K562 (cell line): ENCODE measurements at regions not wholly inside any gene's neighbourhood (a gene's known extent, or its start where the extent isn't known, plus 50 kb on each side); places are given as distances from the start of the nearest gene placed in this dataset.

Experiments
- ATAC-seq: fragments of 200-7000 bp; cut with Tn5 transposase; 3 replicates; pipeline ENCODE4 v1.9.1; 2020; ENCODE audit warnings: moderate library complexity
- BruUV-seq: library from RNA; stranded (reverse); fragments of 400-500 nt; replicated peaks from 2 replicates; lab custom pipeline; 2021; lab: Mats Ljungman, UMichigan
- CTCF ChIA-PET: fragments of 300-600 bp; formaldehyde crosslinking; extraction: SDS; loops from one replicate; lab custom pipeline; 2021; ENCODE audit warnings: low intra/inter-chr PET ratio; lab: Yijun Ruan, JAX
- POLR2A ChIA-PET: fragments of 300-600, 350-650 bp; sonication (Branson Sonifier 250); formaldehyde crosslinking; extraction: SDS; loops from one replicate; lab custom pipeline; 2021; ENCODE audit warnings: antibody characterized with exemption, inconsistent platforms; lab: Yijun Ruan, JAX
- DNase-seq, 4 experiments: peaks; one replicate each; pipeline versions ENCODE4 v3.0.0 to v3.0.0-alpha.2; 2011 to 2018; ENCODE audit warnings: low spot score in 3 of 4, mixed read lengths in 3 of 4; ENCODE audit errors: extremely low read depth in 1 of 4
- FAIRE-seq: peaks from 2 replicates; lab custom pipeline; 2011; peaks lifted over from hg19 to GRCh38; lab: Jason Lieb, UNC
- H2AFZ ChIP-seq: 2 replicates; pipeline ENCODE4 v1.6.0; 2011; ENCODE audit warnings: low read depth, low read length, control low read depth, inconsistent platforms
- H3K27ac ChIP-seq: fragments of 200-600 bp; 3 replicates; pipeline ENCODE4 v1.8.0; 2011; ENCODE audit warnings: low read depth, mild to moderate bottlenecking, control low read depth, inconsistent platforms, low read length, moderate library complexity, mixed read lengths; ENCODE audit errors: extremely low read depth
- H3K27me3 ChIP-seq, 2 experiments: fragments of 300-600 bp in 1 of 2; 2 replicates in 1 of 2; 3 replicates in 1 of 2; pipeline versions ENCODE4 v1.6.0 to v1.8.0; 2011; ENCODE audit warnings: inconsistent platforms in 2 of 2, low read length in 2 of 2, mild to moderate bottlenecking in 1 of 2, mixed read lengths in 1 of 2, moderate library complexity in 1 of 2; ENCODE audit not compliant: control insufficient read depth in 2 of 2, insufficient read depth in 2 of 2
- H3K36me3 ChIP-seq: fragments of 300-600 bp; 3 replicates; pipeline ENCODE4 v1.8.0; 2011; ENCODE audit warnings: mild to moderate bottlenecking, low read length, inconsistent platforms; ENCODE audit not compliant: control insufficient read depth, insufficient read depth
- H3K4me1 ChIP-seq, 2 experiments: fragments of 200-600 bp in 1 of 2; replicated peaks in 1 of 2; 2 replicates in 1 of 2; 3 replicates in 1 of 2; pipeline versions ENCODE4 v1.5.1 to v1.8.0; 2011; ENCODE audit warnings: inconsistent platforms in 2 of 2, low read length in 2 of 2, mild to moderate bottlenecking in 1 of 2, mixed read lengths in 1 of 2, moderate library complexity in 1 of 2; ENCODE audit not compliant: control insufficient read depth in 2 of 2, insufficient read depth in 2 of 2
- H3K4me2 ChIP-seq: 2 replicates; pipeline ENCODE4 v1.6.1; 2011; ENCODE audit warnings: low read length, control low read depth, inconsistent platforms, mixed read lengths; ENCODE audit not compliant: insufficient read depth
- H3K4me3 ChIP-seq: fragments of 200-600 bp; sonication (generic), shearing (Covaris generic); 2 replicates; pipeline ENCODE4 v1.5.1; 2016; ENCODE audit warnings: control low read depth, inconsistent platforms
- H3K79me2 ChIP-seq: fragments of 200-600 bp; 3 replicates; pipeline ENCODE4 v1.8.0; 2011; ENCODE audit warnings: low read length, inconsistent platforms; ENCODE audit not compliant: control insufficient read depth, insufficient read depth
- H3K9ac ChIP-seq, 2 experiments: 2 replicates each; pipeline versions ENCODE4 v1.6.0 to v1.6.1; 2011; ENCODE audit warnings: low read depth in 2 of 2, low read length in 2 of 2, control low read depth in 1 of 2, inconsistent platforms in 1 of 2, mild to moderate bottlenecking in 1 of 2, mixed read lengths in 1 of 2; ENCODE audit not compliant: insufficient read depth in 1 of 2
- H3K9me1 ChIP-seq: one replicate; pipeline ENCODE4 v1.6.0; 2011; ENCODE audit warnings: inconsistent platforms, mild to moderate bottlenecking, low read length, moderate library complexity; ENCODE audit not compliant: control insufficient read depth, insufficient read depth
- H3K9me3 ChIP-seq: replicated peaks from 2 replicates; pipeline ENCODE4 v1.5.1; 2011; ENCODE audit warnings: low read depth, low read length, inconsistent platforms; ENCODE audit not compliant: control insufficient read depth, insufficient read depth
- H4K20me1 ChIP-seq: replicated peaks from 2 replicates; pipeline ENCODE4 v1.6.1; 2011; ENCODE audit warnings: low read length, inconsistent platforms, mixed read lengths; ENCODE audit not compliant: control insufficient read depth, insufficient read depth
- CEBPB ChIP-seq: fragments of 450-650 bp; IDR thresholded peaks from 2 replicates; pipeline ENCODE4 v1.6.1; 2016; ENCODE audit warnings: missing genetic modification characterization, missing compliant biosample characterization
- FOSL1 ChIP-seq: fragments of 200-800 bp; sonication (Bioruptor generic); conservative IDR thresholded peaks from 2 replicates; pipeline ENCODE4 v1.6.1; 2016; ENCODE audit warnings: missing genetic modification characterization, missing compliant biosample characterization
- IRF1 ChIP-seq: sonication (generic); formaldehyde crosslinking; IDR thresholded peaks from 2 replicates; pipeline ENCODE4 v1.8.0; 2022; ENCODE audit warnings: missing genetic modification reagents, mild to moderate bottlenecking, borderline replicate concordance
- JUND ChIP-seq, 2 experiments: IDR thresholded peaks; 2 replicates in 1 of 2; 3 replicates in 1 of 2; pipeline ENCODE4 v1.6.1; 2011; ENCODE audit warnings: borderline replicate concordance in 2 of 2, low read depth in 2 of 2, low read length in 2 of 2, improper control_type of control experiment in 1 of 2, missing biosample characterization in 1 of 2, missing genetic modification characterization in 1 of 2, missing genetic modification reagents in 1 of 2
- MED1 ChIP-seq: sonication (generic); formaldehyde crosslinking; IDR thresholded peaks from 2 replicates; pipeline ENCODE4 v1.8.1; 2023; ENCODE audit warnings: missing genetic modification reagents, borderline replicate concordance
- MYNN ChIP-seq, 2 experiments: sonication (generic); formaldehyde crosslinking in 1 of 2; IDR thresholded peaks; 2 replicates each; pipeline versions ENCODE4 v1.5.0 to v1.6.1; 2016 to 2020; ENCODE audit warnings: antibody characterized with exemption in 1 of 2, missing genetic modification reagents in 1 of 2
- POLR3A ChIP-seq: IDR thresholded peaks from 2 replicates; pipeline ENCODE4 v1.6.1; 2011; ENCODE audit warnings: borderline replicate concordance, mild to moderate bottlenecking, moderate library complexity; ENCODE audit not compliant: insufficient read length, insufficient read depth; ENCODE audit errors: extremely low read depth
- RBM39 ChIP-seq: fragments of 200-400 bp; formaldehyde crosslinking; optimal IDR thresholded peaks from 2 replicates; pipeline ENCODE3; 2018; ENCODE audit warnings: low read depth, low read length
- TRIM25 ChIP-seq: fragments of 450-650 bp; IDR thresholded peaks from 2 replicates; pipeline ENCODE4 v1.7.0; 2016; ENCODE audit warnings: borderline replicate concordance
- ZBED1 ChIP-seq: IDR thresholded peaks from 2 replicates; pipeline ENCODE4 v1.6.1; 2014
- ZFP36 ChIP-seq: fragments of 150-350 bp; IDR thresholded peaks from 2 replicates; pipeline ENCODE4 v1.6.1; 2018; ENCODE audit warnings: low read length, low read depth; ENCODE audit not compliant: partially characterized antibody
- ZNF134 ChIP-seq: fragments of 250-450 bp; sonication (Bioruptor Pico); conservative IDR thresholded peaks from 2 replicates; pipeline ENCODE4 v1.4.0; 2020
- ZNF398 ChIP-seq: fragments of 250-450 bp; sonication (Bioruptor Pico); IDR thresholded peaks from 2 replicates; pipeline ENCODE4 v1.8.0; 2021; ENCODE audit warnings: moderate library complexity, mild to moderate bottlenecking, inconsistent platforms
- WGBS: fragments of 100-300 bp; shearing (Covaris generic); methylation state at CpG from one replicate; pipeline ENCODE4 v1.1.6; 2016; ENCODE audit warnings: low coverage, mixed read lengths; ENCODE audit not compliant: insufficient coverage; ENCODE audit errors: missing lambda C conversion rate; 5-methylcytosine and 5-hydroxymethylcytosine counted together
- in situ Hi-C: fragments of 300-500 bp; cut with MboI; formaldehyde crosslinking; loops from 4 replicates; pipeline ENCODE4 v1.15.0; 2018; ENCODE audit warnings: inconsistent platforms, mixed read lengths
- intact Hi-C: fragments of 100-400 bp; cut with micrococcal nuclease; formaldehyde crosslinking; loops from 2 replicates; pipeline ENCODE4 v1.14.2; 2022

GRCh38 chr14:30450631-30451545 lies 108.1 kb upstream of the G2E3 start:
- Histone ChIP-seq H2AFZ (no peak overlapping the region), H3K9me3 (no peaks in the 10 kb centered on the region), H4K20me1 (no peaks in the 10 kb centered on the region), H3K27me3 (no peaks in the 10 kb centered on the region), H3K9ac (no peak overlapping the region), H3K4me1 (no peaks in the 10 kb centered on the region; a peak in 1 of 5 replicates), H3K27ac (no peak overlapping the region), H3K79me2 (no peaks in the 10 kb centered on the region), H3K4me2 (no peak overlapping the region), H3K9me1 (no peaks in the 10 kb centered on the region), H3K36me3 (no peaks in the 10 kb centered on the region), H3K4me3 (no peak overlapping the region)
- BruUV-seq = no TSS peak
- FAIRE-seq (no peak), ATAC-seq (no peak), DNase-seq (no peak)
- intact Hi-C loops (no loop called here), in situ Hi-C loops (no loop called here)
- TF ChIP-seq ZFP36 (no peak), MYNN (IDR thresholded peaks at IDR 0.05) (no peak), MYNN (CRISPR knock-in tag; IDR thresholded peaks at IDR 0.05) (no peak), ZNF398 (CRISPR knock-in tag) (no peak), ZBED1 (no peak), FOSL1 (tag) (no peak), ZNF134 (no peak), TRIM25 (no peak), CEBPB (no peak), JUND (IDR thresholded peaks at IDR 0.05; ENCODE audit: borderline replicate concordance, low read depth, low read length) (no peak), JUND (tag; IDR thresholded peaks at IDR 0.05; ENCODE audit: borderline replicate concordance, low read depth, low read length) (no peak), IRF1 (CRISPR knock-in tag) (no peak), MED1 (CRISPR knock-in tag) (no peak), POLR3A (no peak), RBM39 (no peak)
- ChIA-PET CTCF (no interaction called here), POLR2A (interaction anchor here (0.6 kb wide), 1 partner anchor 693 kb away, joined by 3 read pairs; no protein-coding TSS in a partner anchor)
- WGBS = 81% methylated on average over 8 of the region's 8 CpGs
